Stimulated activated CD4-positive, alpha-beta T cell treated with anti-CD3 and anti-CD28 coated beads, TNF-alpha, amount 100 ng/mL, for 4 hours (primary cell): ENCODE measurements at regions not wholly inside any gene's neighbourhood (a gene's known extent, or its start where the extent isn't known, plus 50 kb on each side); places are given as distances from the start of the nearest gene placed in this dataset.
"Not testable (repeated sequence)": the region's sequence is repeated elsewhere in the genome, so short reads cannot be mapped to it uniquely, and the experiment has no call there.

Experiments used
- DNase-seq, 3 experiments: peaks; one replicate each; pipeline ENCODE4 v3.0.0-alpha.2; 2020; ENCODE audit warnings: low read depth in 3 of 3

DNA sequence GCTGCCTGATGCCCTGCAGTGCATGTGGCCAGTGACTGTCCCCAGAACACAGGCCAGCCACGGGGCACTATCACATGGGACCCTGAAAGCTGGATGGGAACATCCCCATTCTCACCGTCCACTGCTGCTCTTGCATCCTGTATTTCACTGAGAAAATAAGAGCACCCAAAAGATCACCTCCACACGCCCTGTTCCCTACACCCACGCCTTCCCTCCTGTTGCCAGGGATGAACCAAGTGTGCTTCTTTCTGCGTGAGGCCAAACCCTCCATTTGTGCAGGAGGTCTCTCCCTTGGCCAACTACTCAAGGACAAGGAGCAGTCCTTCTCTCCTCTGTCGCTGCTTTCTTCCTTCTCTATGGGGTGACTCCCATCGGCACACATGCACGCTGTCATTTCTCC lies 118.3 kb downstream of the LRRC37A3 start:
- not testable (repeated sequence) for DNase-seq

DNA sequence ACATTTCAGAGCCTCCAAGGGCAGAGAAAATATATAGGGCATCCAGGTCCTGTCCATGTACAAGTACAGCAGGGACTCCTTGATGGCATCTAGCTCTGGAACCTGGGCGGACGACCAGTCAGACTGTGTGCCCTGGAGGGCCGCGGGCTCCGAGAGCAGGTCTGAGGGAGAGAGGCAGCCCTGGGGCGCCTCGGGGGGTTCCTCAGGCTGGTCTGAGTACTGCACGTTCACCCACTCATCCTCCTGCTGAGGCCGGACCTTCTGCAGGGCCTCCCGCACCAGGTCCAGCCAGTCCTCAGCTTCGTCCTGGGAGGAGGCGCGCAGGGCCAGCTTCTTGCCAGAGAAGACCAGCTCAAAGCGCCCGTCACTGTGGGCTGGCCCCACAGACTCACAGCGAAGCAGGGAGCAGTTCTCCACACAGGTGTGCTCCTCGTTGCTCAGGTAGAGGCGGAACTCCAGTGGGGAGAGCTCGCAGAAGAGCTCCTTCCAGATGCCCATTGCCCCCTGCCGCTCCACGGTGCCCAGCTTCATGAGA lies 118.8 kb downstream of the LRRC37A3 start:
- DNase-seq, result not testable (repeated sequence)

- not testable (repeated sequence) for DNase-seq
These were observed 119.6 kb downstream of the LRRC37A3 start for GRCh38 chr17:64799543-64800188.

GRCh38 chr17:64798961-64799360 lies 120.3 kb downstream of the LRRC37A3 start:
- DNase-seq, result not testable (repeated sequence)

DNA sequence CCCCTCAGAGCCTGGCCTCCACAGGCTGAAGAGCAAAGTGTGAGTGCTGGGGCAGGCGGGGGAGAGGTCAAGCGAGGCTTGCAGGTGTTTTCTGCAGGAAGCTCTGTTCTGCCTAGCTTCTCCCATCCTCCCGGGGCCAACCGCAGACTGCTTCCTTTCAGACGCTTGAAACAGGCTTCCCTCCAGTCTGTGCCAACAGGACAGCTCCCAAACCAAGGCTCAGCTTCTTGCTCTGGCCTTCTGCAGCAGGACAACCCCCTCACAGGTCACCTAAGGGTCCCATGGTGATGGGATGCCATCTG lies 120.8 kb downstream of the LRRC37A3 start:
- DNase-seq, result not testable (repeated sequence)

DNA sequence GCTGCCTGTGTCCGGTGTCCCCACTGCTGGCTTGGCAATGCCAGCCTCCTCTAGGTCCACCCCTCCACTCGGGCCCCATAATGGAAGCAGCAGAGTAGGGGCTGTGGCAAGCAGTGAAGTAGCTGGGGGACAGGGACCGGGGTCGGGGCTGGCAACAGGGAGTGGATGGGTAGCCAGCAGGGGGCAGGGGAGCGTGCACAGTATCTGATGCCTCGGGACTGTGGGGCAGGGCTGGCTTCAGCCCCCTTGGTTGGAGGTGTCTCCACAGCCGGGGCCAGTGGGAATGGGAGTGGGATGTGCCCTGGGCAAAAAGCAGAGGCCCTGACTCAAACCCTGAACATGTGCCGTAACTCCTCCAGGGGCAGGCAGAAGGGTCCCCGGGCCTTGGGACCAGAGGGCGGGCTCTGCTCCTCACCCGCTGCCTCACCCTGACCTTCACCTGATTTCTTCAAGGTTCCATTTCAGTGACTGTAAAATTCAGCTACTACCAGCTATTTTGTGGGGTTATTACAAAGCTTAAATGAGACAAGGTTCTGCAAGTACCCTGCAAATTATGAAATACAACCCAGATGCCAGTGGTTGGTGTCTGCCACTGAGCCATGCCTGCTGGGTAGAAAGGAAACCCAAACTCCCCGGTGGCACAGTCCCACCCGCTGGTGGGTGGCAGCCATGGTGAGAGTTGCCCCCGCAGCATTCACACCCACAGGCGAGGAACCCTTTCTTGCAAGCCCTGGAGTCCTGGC lies 121.4 kb downstream of the LRRC37A3 start:
- not testable (repeated sequence) for DNase-seq

- not testable (repeated sequence) for DNase-seq
These were observed 123.9 kb downstream of the LRRC37A3 start for GRCh38 chr17:64795342-64795741.

DNA sequence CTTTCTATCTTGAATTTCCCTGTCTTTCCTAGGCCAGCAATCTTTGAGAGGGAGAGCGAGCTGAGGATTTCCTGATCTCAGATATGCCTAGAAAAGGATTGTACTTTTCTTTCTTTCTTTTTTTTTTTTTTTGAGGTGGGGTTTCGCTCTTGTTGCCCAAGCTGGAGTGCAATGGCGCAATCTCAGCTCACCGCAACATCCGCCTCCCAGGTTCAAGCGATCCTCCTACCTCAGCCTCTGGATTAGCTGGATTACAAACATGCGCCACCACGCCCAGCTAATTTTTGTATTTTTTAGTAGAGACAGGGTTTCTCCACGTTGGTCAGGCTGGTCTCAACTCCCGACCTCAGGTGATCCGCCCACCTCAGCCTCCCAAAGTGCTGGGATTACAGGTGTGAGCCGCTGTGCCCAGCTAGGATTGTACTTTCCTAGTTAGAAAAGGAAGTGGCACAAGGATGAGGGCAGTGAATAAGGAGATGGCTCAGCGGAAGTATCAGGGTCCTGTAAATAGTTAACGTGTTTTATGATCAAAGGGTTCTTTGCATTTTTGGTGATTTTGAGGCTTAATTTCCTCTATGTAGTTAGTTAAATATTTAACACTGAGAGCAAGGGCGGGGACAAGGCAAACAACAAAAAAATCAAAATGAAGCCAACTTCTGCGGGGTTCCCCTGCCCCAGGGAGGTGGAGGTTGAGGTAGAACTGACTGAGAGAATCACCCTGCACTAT lies 124.6 kb downstream of the LRRC37A3 start:
- DNase-seq, result not testable (repeated sequence)

DNA sequence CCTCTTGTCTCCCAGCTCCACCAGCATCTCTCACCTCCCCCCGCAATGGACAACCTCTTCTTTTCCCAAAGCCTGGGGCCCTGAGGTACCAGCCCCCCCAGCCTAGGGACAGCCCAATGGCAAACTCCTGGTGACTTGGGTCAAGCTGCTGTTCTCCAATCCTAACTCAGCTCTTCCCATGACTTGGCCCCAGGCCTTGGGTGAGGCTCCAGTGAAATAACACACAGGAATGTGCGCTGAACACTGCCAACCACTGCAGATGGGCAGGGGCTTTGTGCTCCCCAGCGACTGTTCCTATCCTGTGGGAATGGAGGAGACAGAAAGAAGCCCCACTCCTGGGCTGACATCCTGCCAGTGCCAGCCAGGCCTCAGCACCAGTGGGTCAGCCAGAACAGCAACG lies 125.2 kb downstream of the LRRC37A3 start:
- not testable (repeated sequence) for DNase-seq

- not testable (repeated sequence) for DNase-seq
These were observed 126.3 kb downstream of the LRRC37A3 start for GRCh38 chr17:64792793-64793575.

GRCh38 chr17:64792276-64792675 lies 127.0 kb downstream of the LRRC37A3 start:
- not testable (repeated sequence) for DNase-seq

GRCh38 chr17:64791691-64792090 lies 127.6 kb downstream of the LRRC37A3 start:
- not testable (repeated sequence) for DNase-seq

DNA sequence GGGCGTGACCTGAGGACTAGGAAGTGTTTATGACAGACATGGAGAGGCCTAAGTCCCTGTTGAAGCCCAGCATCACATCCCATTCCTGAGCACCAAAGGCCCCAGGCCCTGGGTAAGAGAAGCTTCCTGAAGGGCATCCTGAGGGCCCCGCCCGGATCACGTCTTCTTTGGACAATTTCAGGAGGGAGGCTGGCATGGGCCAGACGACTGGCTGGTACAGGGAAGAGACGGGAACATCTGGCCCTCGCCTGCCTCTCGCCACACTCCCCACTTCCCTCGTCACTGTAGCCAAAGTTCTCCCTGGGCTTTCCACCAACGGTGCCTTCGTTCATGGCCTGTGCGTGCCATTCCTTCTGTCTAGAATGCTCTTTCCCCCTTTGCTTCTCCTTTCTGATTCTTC lies 128.1 kb downstream of the LRRC37A3 start:
- DNase-seq, result not testable (repeated sequence)

DNA sequence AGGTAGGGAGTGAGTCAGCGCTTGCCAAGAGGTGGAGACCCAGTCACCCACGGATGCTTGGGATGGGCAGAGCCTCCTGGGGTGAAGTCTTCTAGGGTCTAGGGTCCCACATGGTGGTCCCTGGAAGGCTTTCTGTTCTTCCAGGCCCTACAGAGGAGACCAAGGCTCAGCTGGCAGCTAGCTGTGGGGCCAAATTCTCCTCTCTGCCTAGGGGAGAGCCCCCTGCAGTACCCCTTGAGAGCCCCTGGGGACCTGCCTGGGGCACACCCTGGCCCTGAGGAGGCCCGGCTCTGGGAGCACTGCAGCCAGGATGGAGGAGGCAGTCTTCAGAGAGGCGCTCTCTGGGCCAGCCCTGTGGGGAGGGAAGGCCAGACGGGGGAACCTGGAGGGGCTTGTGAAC lies 128.6 kb upstream of the SMURF2 start:
- not testable (repeated sequence) for DNase-seq

- not testable (repeated sequence) for DNase-seq
These were observed 128.1 kb upstream of the SMURF2 start for GRCh38 chr17:64790193-64790592.

- not testable (repeated sequence) for DNase-seq
These were observed 126.9 kb upstream of the SMURF2 start for GRCh38 chr17:64789061-64789445.

DNA sequence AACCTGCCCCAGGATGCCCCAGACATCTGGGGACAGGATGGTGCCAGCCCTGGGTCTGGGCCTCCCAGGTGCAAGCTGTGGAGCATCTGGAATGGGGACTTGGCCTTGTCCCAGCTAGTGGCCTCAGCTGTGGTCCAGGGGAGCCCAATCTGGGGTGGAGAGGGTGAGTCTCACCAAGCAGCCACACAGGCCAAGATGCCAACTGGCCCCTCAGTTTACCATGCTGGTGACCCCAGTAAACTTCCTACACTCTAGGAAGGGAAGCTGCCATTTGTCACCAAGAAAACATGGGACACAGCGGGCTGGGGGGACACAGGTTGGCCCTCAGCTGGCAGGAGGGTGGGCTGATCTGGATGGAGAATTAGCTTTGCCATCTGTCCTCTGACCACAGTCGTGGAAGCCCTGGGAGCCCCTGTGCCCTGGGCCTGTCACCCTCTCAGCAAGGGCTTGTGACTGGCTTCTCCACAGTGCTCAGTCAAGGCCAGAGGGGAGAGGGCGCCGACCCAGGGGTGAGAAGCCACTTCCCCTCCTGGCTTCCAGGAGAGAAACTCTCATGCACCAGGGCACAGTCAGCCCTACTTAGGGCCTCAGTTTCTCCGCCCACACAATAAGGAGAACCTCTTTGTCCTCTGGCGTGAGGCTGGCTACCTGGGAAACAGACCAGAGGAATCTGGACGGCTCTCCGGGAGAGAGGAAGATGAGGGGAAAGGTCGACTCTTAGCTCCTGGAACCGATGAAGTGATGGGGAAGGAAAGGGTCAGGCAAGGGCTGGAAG lies 126.4 kb upstream of the SMURF2 start:
- no peak for DNase-seq

- DNase-seq, result no peak
These were observed 125.8 kb upstream of the SMURF2 start for GRCh38 chr17:64787921-64788271.

DNA sequence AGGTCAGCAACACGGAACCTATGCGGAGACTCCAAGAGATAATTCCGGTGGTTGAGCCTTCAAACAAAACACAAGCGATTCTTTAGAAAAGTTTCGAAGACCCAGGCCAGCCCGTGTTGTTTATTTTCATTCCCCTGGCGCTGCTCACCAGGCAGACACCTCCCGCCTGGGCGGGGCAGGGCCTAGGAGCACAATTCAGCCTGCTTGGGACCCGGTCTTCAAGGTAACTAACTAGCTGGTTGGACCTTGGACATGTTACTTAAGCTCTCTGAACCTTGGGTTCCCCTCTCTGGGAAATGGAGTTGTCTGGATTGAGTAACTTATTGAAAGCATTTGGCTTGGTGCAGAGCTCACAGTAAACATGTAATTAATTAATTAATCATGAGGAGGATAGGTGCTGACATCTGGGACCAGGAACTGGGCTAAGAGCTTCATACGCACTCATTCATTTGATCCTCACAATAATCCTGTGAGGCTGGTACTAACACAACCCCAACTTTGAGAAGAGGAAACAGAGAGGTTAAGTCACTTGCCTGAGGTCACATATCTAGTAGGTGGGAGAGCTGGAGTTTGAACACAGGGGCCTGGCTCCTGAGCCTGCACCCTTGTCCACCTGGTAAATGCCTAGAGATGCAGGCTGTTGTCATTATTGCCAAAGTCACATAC lies 125.3 kb upstream of the SMURF2 start:
- DNase-seq, result no peak

- no peak for DNase-seq
These were observed 124.2 kb upstream of the SMURF2 start for GRCh38 chr17:64786337-64786736.
